Naive thymus-derived CD8-positive, alpha-beta T cell (primary cell): ENCODE measurements at regions not wholly inside any gene's neighbourhood (a gene's known extent, or its start where the extent isn't known, plus 50 kb on each side); places are given as distances from the start of the nearest gene placed in this dataset.

ENCODE experiments used
- ATAC-seq, 2 donors: fragments of 150-1000 bp; cut with Tn5 transposase in 1 of 2; sonication (Bioruptor Pico), chemical (Tn5 transposase) in 1 of 2; 1 replicate in 1 of 2; 2 replicates in 1 of 2; pipeline ENCODE4 v1.10.0; 2021; ENCODE audit warnings: mild to moderate bottlenecking in 2 of 2, moderate library complexity in 2 of 2
- POLR2A ChIA-PET: fragments of 350-600 bp; sonication (Branson Sonifier 250); formaldehyde crosslinking; loops from one replicate; lab custom pipeline; 2021; ENCODE audit warnings: antibody characterized with exemption; lab: Charles Lee
- DNase-seq, 10 donors: peaks; one replicate each; pipeline versions ENCODE4 v3.0.0 to v3.0.0-alpha.2; 2020 to 2022
- H3K27ac Mint-ChIP-seq, 10 donors: one replicate each; pipeline ENCODE4 v1.8.0; 2020 to 2022; ENCODE audit warnings: mild to moderate bottlenecking in 10 of 10, mixed read lengths in 10 of 10, moderate library complexity in 4 of 10, inconsistent platforms in 1 of 10
- H3K27me3 Mint-ChIP-seq, 5 donors: one replicate each; pipeline ENCODE4 v1.8.0; 2021 to 2022; ENCODE audit warnings: mixed read lengths in 5 of 5
- H3K36me3 Mint-ChIP-seq, 3 donors: one replicate each; pipeline ENCODE4 v1.8.0; 2020 to 2022; ENCODE audit warnings: mixed read lengths in 3 of 3, mild to moderate bottlenecking in 2 of 3, inconsistent platforms in 1 of 3
- H3K4me1 Mint-ChIP-seq, 4 donors: one replicate each; pipeline ENCODE4 v1.8.0; 2021 to 2022; ENCODE audit warnings: mixed read lengths in 4 of 4
- H3K4me3 Mint-ChIP-seq, 10 donors: one replicate each; pipeline ENCODE4 v1.8.0; 2020 to 2022; ENCODE audit warnings: mild to moderate bottlenecking in 10 of 10, mixed read lengths in 10 of 10, moderate library complexity in 6 of 10, inconsistent platforms in 1 of 10
- H3K9me3 Mint-ChIP-seq, 9 donors: one replicate each; pipeline ENCODE4 v1.8.0; 2020 to 2022; ENCODE audit warnings: mixed read lengths in 9 of 9, mild to moderate bottlenecking in 3 of 9, inconsistent platforms in 1 of 9, moderate library complexity in 1 of 9

DNA sequence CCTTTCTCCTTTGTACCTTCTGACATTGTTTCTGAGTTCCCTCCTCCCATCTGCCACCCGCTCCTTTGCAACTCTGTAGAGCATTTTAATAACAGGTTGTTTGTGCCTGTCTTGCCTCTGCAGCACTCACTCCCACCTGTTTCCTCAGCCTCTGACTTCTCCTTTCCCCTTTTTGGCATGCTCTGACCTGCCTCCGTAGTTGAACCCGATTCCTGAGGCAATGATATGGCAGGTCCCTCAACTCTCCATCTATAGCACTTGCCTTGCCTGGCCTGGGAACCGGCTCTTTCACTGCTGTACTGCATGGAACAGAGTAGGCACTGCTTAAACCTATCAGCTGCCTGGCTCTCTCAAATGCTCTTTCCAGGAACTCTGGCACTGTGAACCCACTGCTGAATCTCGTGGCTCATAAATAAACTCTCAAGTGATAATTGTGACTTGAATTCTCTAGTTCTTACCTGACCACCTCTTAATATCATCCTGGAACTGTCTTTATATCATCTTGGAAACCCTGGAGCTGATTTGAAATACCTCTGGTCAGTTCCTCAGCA is 50.3 kb downstream of the UTRN start:
- POLR2A ChIA-PET, result interaction anchor here (1.0 to 4.0 kb wide), 3 partner anchors 10 to 48 kb away, joined by 3 to 42 read pairs (median 3); no protein-coding TSS in a partner anchor
- ATAC-seq, result peak in 1 of 2 donors; percentile 20

DNA sequence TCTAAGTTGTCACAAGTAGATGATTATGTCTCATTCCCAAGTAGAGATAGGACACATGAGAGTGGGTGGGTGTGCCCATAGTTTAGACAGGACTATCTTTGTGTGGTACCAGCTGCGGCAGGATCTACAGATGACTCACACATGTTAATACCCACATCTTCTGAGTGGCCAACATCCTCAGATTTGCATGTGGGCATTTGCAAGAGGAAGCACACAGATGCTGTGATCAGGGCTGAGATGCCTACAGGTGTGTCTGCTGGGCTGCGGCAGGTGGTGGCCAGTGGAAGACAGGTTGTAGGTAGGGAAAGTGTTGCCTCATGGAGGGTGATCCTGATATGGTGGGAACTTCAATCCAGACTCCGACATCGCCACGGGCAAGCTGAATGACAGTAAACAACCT is 50.8 kb downstream of the UTRN start:
- peaks cover 29 to 76% (median 58%) of the 10 kb centered on the region in 4 donors for H3K4me1 Mint-ChIP-seq
- peak overlapping the region in 9 of 10 donors; percentile 80 to 92 (median 85) for H3K4me3 Mint-ChIP-seq
- no peaks in the 10 kb centered on the region for H3K36me3 Mint-ChIP-seq
- no peaks in the 10 kb centered on the region for H3K27me3 Mint-ChIP-seq
- POLR2A ChIA-PET, result interaction anchor here (1.1 to 4.0 kb wide), 2 partner anchors 10 to 32 kb away, joined by 3 to 42 read pairs; no protein-coding TSS in a partner anchor
- H3K9me3 Mint-ChIP-seq, result no peaks in the 10 kb centered on the region
- DNase-seq, result peak in 2 of 10 donors; percentile 43 to 69
- peak overlapping the region; percentile 90 to 99 (median 95) for H3K27ac Mint-ChIP-seq
- ATAC-seq, result peak; percentile 9 to 43

More for the DNA sequence above, 50.3 kb downstream of the UTRN start:
- Mint-ChIP-seq H3K27ac (peak overlapping the region; percentile 90 to 99 (median 95)), H3K27me3 (no peaks in the 10 kb centered on the region), H3K36me3 (no peaks in the 10 kb centered on the region), H3K4me3 (peak overlapping the region; percentile 80 to 92 (median 84)), H3K9me3 (no peaks in the 10 kb centered on the region), H3K4me1 (peaks cover 29 to 73% (median 57%) of the 10 kb centered on the region in 4 donors)
- DNase-seq, result no peak

- POLR2A ChIA-PET, result interaction anchor here (4.0 kb wide), 1 partner anchor 9 kb away, joined by 42 read pairs; no protein-coding TSS in a partner anchor
These were observed 51.8 kb downstream of the UTRN start for GRCh38 chr6:144336900-144337299.

DNA sequence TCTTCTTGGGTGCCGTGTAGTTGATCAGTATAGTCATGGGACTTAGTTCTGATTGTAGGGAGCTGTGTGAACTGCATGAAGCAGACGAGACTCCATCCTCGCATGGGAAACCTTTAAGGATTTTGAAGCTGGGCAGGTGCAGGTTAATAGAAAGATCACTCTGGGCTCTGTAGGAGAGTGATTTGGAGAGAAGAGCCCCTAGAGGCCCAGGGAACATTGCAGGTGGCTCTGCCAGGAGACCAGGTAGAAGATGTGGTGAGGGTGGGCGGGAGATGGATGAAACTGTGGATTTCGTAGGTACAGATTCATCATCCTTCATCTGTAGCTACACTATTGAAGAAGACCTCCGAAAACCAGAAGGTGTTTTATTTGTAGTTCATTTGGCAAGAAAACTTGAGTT is 53.3 kb downstream of the UTRN start:
- H3K9me3 Mint-ChIP-seq, result no peaks in the 10 kb centered on the region
- H3K4me1 Mint-ChIP-seq, result peaks cover 28 to 97% (median 74%) of the 10 kb centered on the region in 4 donors
- DNase-seq (no peak), ATAC-seq (no peak)
- peak overlapping the region in 1 of 10 donors; percentile 36 for H3K4me3 Mint-ChIP-seq
- H3K27ac Mint-ChIP-seq, result peak overlapping the region in 7 of 10 donors; percentile 1 to 86 (median 46)
- POLR2A ChIA-PET, result interaction anchor here (1.1 kb wide), 1 partner anchor 8 kb away, joined by 4 read pairs; no protein-coding TSS in a partner anchor
- no peaks in the 10 kb centered on the region for H3K36me3 Mint-ChIP-seq
- no peaks in the 10 kb centered on the region for H3K27me3 Mint-ChIP-seq

More at GRCh38 chr6:144336900-144337299, 51.8 kb downstream of the UTRN start:
- Mint-ChIP-seq H3K4me1 (peaks cover 31 to 86% (median 65%) of the 10 kb centered on the region in 4 donors), H3K9me3 (no peaks in the 10 kb centered on the region), H3K36me3 (no peaks in the 10 kb centered on the region), H3K27me3 (no peaks in the 10 kb centered on the region), H3K27ac (peak overlapping the region; percentile 51 to 98 (median 91)), H3K4me3 (peak overlapping the region in 5 of 10 donors; percentile 11 to 48 (median 30))
- no peak for DNase-seq
- ATAC-seq, result no peak

- H3K27me3 Mint-ChIP-seq, result no peaks in the 10 kb centered on the region
- peaks cover 27 to 97% (median 72%) of the 10 kb centered on the region in 4 donors for H3K4me1 Mint-ChIP-seq
- POLR2A ChIA-PET, result interaction anchor here (1.1 kb wide), 1 partner anchor 8 kb away, joined by 4 read pairs; no protein-coding TSS in a partner anchor
- H3K4me3 Mint-ChIP-seq, result peak overlapping the region in 1 of 10 donors; percentile 48
- ATAC-seq (no peak), DNase-seq (no peak)
- H3K27ac Mint-ChIP-seq, result peak overlapping the region in 6 of 10 donors; percentile 3 to 86 (median 26)
- H3K36me3 Mint-ChIP-seq, result no peaks in the 10 kb centered on the region
- no peaks in the 10 kb centered on the region for H3K9me3 Mint-ChIP-seq
These were observed 54.0 kb downstream of the UTRN start for GRCh38 chr6:144338951-144339700.

- DNase-seq, result no peak
- no peak for ATAC-seq
- no peak overlapping the region for H3K4me3 Mint-ChIP-seq
- H3K36me3 Mint-ChIP-seq, result no peaks in the 10 kb centered on the region
- H3K27me3 Mint-ChIP-seq, result no peaks in the 10 kb centered on the region
- H3K4me1 Mint-ChIP-seq, result peaks cover 27 to 94% (median 71%) of the 10 kb centered on the region in 4 donors
- POLR2A ChIA-PET, result no interaction called here
- H3K9me3 Mint-ChIP-seq, result no peaks in the 10 kb centered on the region
- H3K27ac Mint-ChIP-seq, result peak overlapping the region in 3 of 10 donors; percentile 65 to 93 (median 71)
These were observed 54.8 kb downstream of the UTRN start for GRCh38 chr6:144339859-144340452.

GRCh38 chr6:144340541-144341371 is 55.6 kb downstream of the UTRN start:
- peak overlapping the region in 6 of 10 donors; percentile 21 to 93 (median 62) for H3K27ac Mint-ChIP-seq
- no peaks in the 10 kb centered on the region for H3K27me3 Mint-ChIP-seq
- ATAC-seq, result no peak
- no peak overlapping the region for H3K4me3 Mint-ChIP-seq
- H3K9me3 Mint-ChIP-seq, result no peaks in the 10 kb centered on the region
- POLR2A ChIA-PET, result no interaction called here
- H3K4me1 Mint-ChIP-seq, result peaks cover 23 to 94% (median 71%) of the 10 kb centered on the region in 4 donors
- H3K36me3 Mint-ChIP-seq, result no peaks in the 10 kb centered on the region
- no peak for DNase-seq

DNA sequence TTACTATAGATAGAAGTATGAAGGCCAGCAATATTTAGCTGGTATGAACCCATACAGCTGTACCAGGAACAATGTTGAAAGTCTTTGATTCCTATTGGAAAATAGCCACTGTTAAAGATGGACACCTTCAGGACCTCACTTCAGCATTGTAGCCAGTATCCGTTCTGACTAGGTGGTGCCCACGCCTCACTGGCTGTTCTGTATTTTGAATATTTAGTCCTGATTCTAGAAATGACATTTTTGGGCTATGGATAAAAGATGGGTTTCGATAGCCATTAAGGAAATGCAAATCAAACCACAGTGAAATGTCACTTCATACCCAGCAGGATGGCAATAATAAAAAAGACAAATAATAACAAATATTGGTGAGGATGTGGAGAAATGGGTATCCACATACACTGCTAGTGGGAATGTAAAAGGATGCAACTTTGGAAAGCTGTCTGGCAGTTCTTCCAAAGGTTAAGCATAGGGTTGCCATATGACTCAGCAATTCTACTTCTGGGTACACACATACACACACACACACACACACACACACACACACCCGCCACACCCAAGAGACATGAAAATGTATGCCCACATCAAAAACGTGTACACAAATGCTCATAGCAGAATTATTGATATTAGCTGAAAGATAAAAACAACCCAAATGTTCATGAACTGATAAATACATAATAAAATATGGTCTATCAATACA is 56.8 kb downstream of the UTRN start:
- Mint-ChIP-seq H3K9me3 (no peaks in the 10 kb centered on the region), H3K4me1 (peaks cover 17 to 90% (median 66%) of the 10 kb centered on the region in 4 donors), H3K27me3 (no peaks in the 10 kb centered on the region), H3K4me3 (peak overlapping the region in 2 of 10 donors; percentile 34 to 93), H3K36me3 (no peaks in the 10 kb centered on the region), H3K27ac (peak overlapping the region in 6 of 10 donors; percentile 46 to 98 (median 86))
- ATAC-seq (no peak), DNase-seq (no peak)
- POLR2A ChIA-PET, result interaction anchor here (0.7 to 7.1 kb wide), 3 partner anchors 6 to 135 kb away, joined by 3 to 42 read pairs (median 5); no protein-coding TSS in a partner anchor

GRCh38 chr6:144343701-144344428 is 58.7 kb downstream of the UTRN start:
- no peaks in the 10 kb centered on the region for H3K27me3 Mint-ChIP-seq
- DNase-seq (peak in 9 of 10 donors; percentile 22 to 76 (median 44)), ATAC-seq (peak; percentile 77 to 81)
- H3K27ac Mint-ChIP-seq, result peak overlapping the region; percentile 91 to 98 (median 97)
- peak overlapping the region; percentile 81 to 99 (median 92) for H3K4me3 Mint-ChIP-seq
- H3K36me3 Mint-ChIP-seq, result peaks cover 2 to 7% (median 5%) of the 10 kb centered on the region in 3 donors
- H3K4me1 Mint-ChIP-seq, result peaks cover 26 to 92% (median 71%) of the 10 kb centered on the region in 4 donors
- H3K9me3 Mint-ChIP-seq, result peaks cover 0 to 15% (median 0%) of the 10 kb centered on the region in 9 donors
- POLR2A ChIA-PET, result interaction anchor here (0.6 to 7.1 kb wide), 14 partner anchors 8 to 807 kb away, joined by 3 to 42 read pairs (median 4); no protein-coding TSS in a partner anchor

DNA sequence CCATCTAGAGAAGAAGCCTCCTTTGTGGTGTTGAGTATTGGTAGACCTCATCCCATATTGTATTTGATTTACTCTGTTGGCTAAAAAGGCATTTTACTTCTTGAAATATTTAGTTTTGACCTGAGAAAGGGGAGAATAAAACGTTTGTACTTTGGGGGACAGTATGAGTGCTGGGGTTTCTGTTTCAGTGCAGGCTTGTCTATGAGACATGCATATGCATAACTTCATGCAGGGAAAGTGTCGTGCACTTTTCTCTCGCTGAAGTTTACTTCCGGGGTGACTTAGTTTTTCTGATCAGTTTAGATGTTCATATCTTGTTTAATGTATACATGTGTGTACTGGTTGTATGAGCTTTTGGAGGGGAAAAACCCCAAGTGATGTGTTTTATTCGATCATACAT is 59.5 kb downstream of the UTRN start:
- no peaks in the 10 kb centered on the region for H3K27me3 Mint-ChIP-seq
- DNase-seq (peak in 3 of 10 donors; percentile 47 to 55 (median 48)), ATAC-seq (peak; percentile 47 to 51)
- H3K36me3 Mint-ChIP-seq, result peaks cover 2 to 7% (median 5%) of the 10 kb centered on the region in 3 donors
- peaks cover 26 to 92% (median 72%) of the 10 kb centered on the region in 4 donors for H3K4me1 Mint-ChIP-seq
- POLR2A ChIA-PET, result interaction anchor here (0.7 to 7.1 kb wide), 9 partner anchors 9 to 808 kb away, joined by 3 to 42 read pairs (median 5); no protein-coding TSS in a partner anchor
- peaks cover 0 to 15% (median 0%) of the 10 kb centered on the region in 9 donors for H3K9me3 Mint-ChIP-seq
- H3K4me3 Mint-ChIP-seq, result peak overlapping the region; percentile 81 to 99 (median 92)
- peak overlapping the region; percentile 91 to 98 (median 97) for H3K27ac Mint-ChIP-seq
